Common myeloid progenitor, CD34-positive (primary cell): ENCODE measurements at regions not wholly inside any gene's neighbourhood (a gene's known extent, or its start where the extent isn't known, plus 50 kb on each side); places are given as distances from the start of the nearest gene placed in this dataset.
"Not testable (repeated sequence)": the region's sequence is repeated elsewhere in the genome, so short reads cannot be mapped to it uniquely, and the experiment has no call there.

Experiments
- CTCF ChIA-PET: fragments of 350-600 bp; sonication (Branson Sonifier 250); formaldehyde crosslinking; loops from one replicate; lab custom pipeline; 2021; ENCODE audit warnings: antibody characterized with exemption; lab: Charles Lee
- POLR2A ChIA-PET: fragments of 350-600 bp; sonication (Branson Sonifier 250); formaldehyde crosslinking; loops from one replicate; lab custom pipeline; 2021; ENCODE audit warnings: antibody characterized with exemption; lab: Charles Lee
- DNase-seq, 3 donors: peaks; one replicate each; pipeline versions ENCODE4 v3.0.0 to v3.0.0-alpha.2; 2013
- H3K27ac ChIP-seq, 2 experiments: 1 replicate in 1 of 2; 2 replicates in 1 of 2; pipeline ENCODE4 v1.7.0; 2013; ENCODE audit warnings: inconsistent platforms in 2 of 2, low read length in 2 of 2, mild to moderate bottlenecking in 2 of 2, low read depth in 1 of 2, moderate library complexity in 1 of 2; ENCODE audit not compliant: severe bottlenecking in 2 of 2, insufficient read depth in 1 of 2, poor library complexity in 1 of 2
- H3K27me3 ChIP-seq, 5 experiments: replicated peaks in 2 of 5; 1 replicate in 3 of 5; 2 replicates in 2 of 5; pipeline versions ENCODE4 v1.6.1 to v1.7.0; 2013; ENCODE audit warnings: low read length in 4 of 5, mild to moderate bottlenecking in 2 of 5, moderate library complexity in 2 of 5, inconsistent platforms in 1 of 5; ENCODE audit not compliant: insufficient read depth in 5 of 5, control insufficient read depth in 4 of 5
- H3K36me3 ChIP-seq, 4 experiments: 1 replicate in 2 of 4; 2 replicates in 2 of 4; pipeline versions ENCODE4 v1.6.1 to v1.7.0; 2013; ENCODE audit warnings: low read length in 3 of 4, control low read depth in 1 of 4, mild to moderate bottlenecking in 1 of 4; ENCODE audit not compliant: control insufficient read depth in 4 of 4, insufficient read depth in 4 of 4
- H3K4me1 ChIP-seq, 4 experiments: 1 replicate in 3 of 4; 2 replicates in 1 of 4; pipeline versions ENCODE4 v1.6.1 to v1.7.1; 2013; ENCODE audit warnings: low read length in 3 of 4, mild to moderate bottlenecking in 3 of 4, control low read depth in 1 of 4, inconsistent platforms in 1 of 4, moderate library complexity in 1 of 4; ENCODE audit not compliant: control insufficient read depth in 4 of 4, insufficient read depth in 4 of 4; ENCODE audit errors: control extremely low read depth in 1 of 4
- H3K4me3 ChIP-seq, 7 experiments: 1 replicate in 4 of 7; 2 replicates in 3 of 7; pipeline versions ENCODE4 v1.5.1 to v1.7.0; 2013; ENCODE audit warnings: mild to moderate bottlenecking in 7 of 7, low read length in 6 of 7, moderate library complexity in 6 of 7, inconsistent platforms in 2 of 7, low read depth in 2 of 7, control low read depth in 1 of 7; ENCODE audit not compliant: insufficient read depth in 4 of 7, control insufficient read depth in 1 of 7; ENCODE audit errors: extremely low read depth in 1 of 7
- H3K9me3 ChIP-seq, 5 experiments: 1 replicate in 4 of 5; 2 replicates in 1 of 5; pipeline versions ENCODE4 v1.6.1 to v1.7.1; 2013; ENCODE audit warnings: low read length in 4 of 5, mild to moderate bottlenecking in 2 of 5, inconsistent platforms in 1 of 5, low read depth in 1 of 5, moderate library complexity in 1 of 5; ENCODE audit not compliant: control insufficient read depth in 4 of 5, insufficient read depth in 2 of 5; ENCODE audit errors: control extremely low read depth in 1 of 5
- WGBS: methylation state at CpG from one replicate; pipeline ENCODE4 v1.1.5; 2013; ENCODE audit not compliant: insufficient coverage; 5-methylcytosine and 5-hydroxymethylcytosine counted together

DNA sequence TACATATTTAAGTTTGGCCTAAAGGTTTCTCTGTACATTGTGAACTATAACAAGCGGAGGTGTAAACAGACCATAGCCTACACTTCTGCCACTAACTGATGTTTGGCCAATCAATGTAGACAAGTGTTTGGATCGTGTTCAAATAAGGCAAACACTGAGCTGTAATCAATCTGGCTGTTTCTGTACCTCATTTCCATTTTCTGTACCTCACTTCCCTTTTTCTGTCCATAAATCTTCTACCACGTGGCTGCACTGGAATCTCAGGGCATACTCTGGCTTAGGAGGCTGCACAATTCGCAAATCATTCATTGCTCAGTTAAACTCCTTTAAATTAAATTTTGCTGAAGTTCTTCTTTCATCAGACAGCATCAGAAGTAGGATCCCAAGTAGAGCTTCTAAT lies 140.9 kb downstream of the SLC25A46 start:
- Histone ChIP-seq H3K9me3 (peaks cover 0 to 2% (median 0%) of the 10 kb centered on the region in 5 experiments), H3K27ac (no peak overlapping the region), H3K4me1 (no peaks in the 10 kb centered on the region), H3K4me3 (no peak overlapping the region), H3K27me3 (no peaks in the 10 kb centered on the region), H3K36me3 (no peaks in the 10 kb centered on the region)
- 42% methylated on average over 4 of the region's 4 CpGs for WGBS
- peak in 1 of 3 donors; percentile 2 for DNase-seq
- CTCF ChIA-PET = no interaction called here
- POLR2A ChIA-PET = no interaction called here

DNA sequence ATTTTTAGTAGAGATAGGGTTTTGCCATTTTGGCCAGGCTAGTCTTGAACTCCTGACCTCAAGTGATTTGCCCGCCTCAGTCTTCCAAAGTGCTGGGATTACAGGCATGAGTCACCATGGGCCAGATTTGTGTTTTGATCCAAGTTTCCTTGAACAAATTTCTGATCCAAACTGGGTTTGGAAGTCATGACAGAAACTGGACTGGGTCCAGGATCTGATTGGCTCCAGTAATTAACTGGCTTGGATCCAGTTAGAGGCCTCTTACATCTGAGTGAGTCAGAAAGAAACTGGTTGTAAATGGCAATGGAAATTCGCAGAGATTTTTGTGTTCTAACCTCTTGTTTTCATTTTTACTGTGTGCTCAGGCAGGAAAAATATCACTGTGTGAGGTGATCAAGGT lies 141.6 kb downstream of the SLC25A46 start:
- WGBS = 93% methylated on average over 2 of the region's 2 CpGs
- Histone ChIP-seq H3K27me3 (no peaks in the 10 kb centered on the region), H3K4me1 (no peaks in the 10 kb centered on the region), H3K27ac (no peak overlapping the region), H3K9me3 (peaks cover 0 to 2% (median 0%) of the 10 kb centered on the region in 5 experiments), H3K36me3 (no peaks in the 10 kb centered on the region), H3K4me3 (no peak overlapping the region)
- POLR2A ChIA-PET = no interaction called here
- no peak for DNase-seq
- CTCF ChIA-PET = no interaction called here

- Histone ChIP-seq H3K27me3 (no peaks in the 10 kb centered on the region), H3K36me3 (no peaks in the 10 kb centered on the region), H3K4me1 (no peaks in the 10 kb centered on the region), H3K9me3 (peaks cover 0 to 2% (median 0%) of the 10 kb centered on the region in 5 experiments), H3K27ac (no peak overlapping the region), H3K4me3 (no peak overlapping the region)
- POLR2A ChIA-PET = no interaction called here
- DNase-seq = no peak
- CTCF ChIA-PET = no interaction called here
- 100% methylated on average over 1 of the region's 2 CpGs for whole genome bisulfite sequencing
Measured at GRCh38 chr5:110884005-110884404, 145.2 kb downstream of the SLC25A46 start.

GRCh38 chr5:110887170-110887569 lies 148.4 kb downstream of the SLC25A46 start:
- POLR2A ChIA-PET, H3K9me3 ChIP-seq, CTCF ChIA-PET, H3K27me3 ChIP-seq, H3K4me3 ChIP-seq, H3K27ac ChIP-seq, H3K36me3 ChIP-seq, H3K4me1 ChIP-seq, DNase-seq: not testable (repeated sequence)
- no CpG with 5 or more reads among the region's 3 CpGs for WGBS

DNA sequence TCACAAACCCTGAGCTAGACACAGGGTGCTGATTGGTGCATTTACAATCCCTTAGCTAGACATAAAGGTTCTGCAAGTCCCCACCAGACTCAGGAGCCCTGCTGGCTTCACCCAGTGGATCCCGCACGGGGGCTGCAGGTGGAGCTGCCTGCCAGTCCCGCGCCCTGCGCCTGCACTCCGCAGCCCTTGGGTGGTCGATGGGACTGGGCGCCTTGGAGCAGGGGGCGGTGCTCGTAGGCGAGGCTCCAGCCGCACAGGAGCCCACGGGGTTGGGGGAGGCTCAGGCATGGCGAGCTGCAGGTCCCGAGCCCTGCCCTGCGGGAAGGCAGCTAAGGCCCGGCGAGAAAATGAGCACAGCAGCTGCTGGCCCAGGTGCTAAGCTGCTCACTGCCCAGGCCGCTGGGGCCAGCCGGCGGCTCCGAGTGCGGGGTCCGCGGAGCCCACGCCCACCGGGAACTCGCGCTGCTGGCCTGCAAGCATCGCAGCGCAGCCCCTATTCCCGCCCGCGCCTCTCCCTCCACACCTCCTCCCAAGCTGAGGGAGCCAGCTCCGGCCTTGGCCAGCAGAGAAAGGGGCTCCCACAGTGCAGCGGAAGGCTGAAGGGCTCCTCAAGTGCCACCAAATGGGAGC lies 155.2 kb downstream of the SLC25A46 start:
- H3K27me3 ChIP-seq, DNase-seq, CTCF ChIA-PET, POLR2A ChIA-PET, H3K9me3 ChIP-seq, H3K4me3 ChIP-seq, H3K27ac ChIP-seq, H3K36me3 ChIP-seq, H3K4me1 ChIP-seq: not testable (repeated sequence)
- WGBS = 69% methylated on average over 28 of the region's 36 CpGs

- Histone ChIP-seq H3K4me1 (no peaks in the 10 kb centered on the region), H3K27me3 (no peaks in the 10 kb centered on the region), H3K9me3 (peaks cover 0 to 5% (median 0%) of the 10 kb centered on the region in 5 experiments), H3K36me3 (no peaks in the 10 kb centered on the region), H3K4me3 (no peak overlapping the region), H3K27ac (no peak overlapping the region)
- 80% methylated on average over 6 of the region's 8 CpGs for WGBS
- POLR2A ChIA-PET = no interaction called here
- no peak for DNase-seq
- CTCF ChIA-PET = interaction anchor here (0.7 kb wide), 1 partner anchor 1358 kb away, joined by 3 read pairs; no protein-coding TSS in a partner anchor
Measured at GRCh38 chr5:110894805-110895204, 156.0 kb downstream of the SLC25A46 start.

DNA sequence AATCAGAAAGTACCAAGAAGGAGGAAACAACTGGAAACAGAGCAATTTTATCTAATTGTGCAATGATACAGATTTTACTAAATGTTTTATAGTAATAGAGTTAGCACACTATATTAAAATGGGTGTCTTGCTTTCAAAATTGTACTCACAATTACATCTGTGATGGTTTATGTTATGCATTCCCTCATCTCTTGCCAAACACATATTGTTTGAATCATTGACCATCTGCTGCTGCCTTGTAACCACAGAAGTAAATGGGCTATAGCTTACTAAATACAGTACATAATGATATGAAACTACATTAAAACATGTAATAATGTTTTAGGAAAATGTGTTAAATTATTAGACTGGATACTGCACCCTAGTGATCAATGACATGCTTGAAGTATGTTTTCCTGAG lies 158.1 kb downstream of the SLC25A46 start:
- H3K9me3 ChIP-seq = peaks cover 0 to 5% (median 0%) of the 10 kb centered on the region in 5 experiments
- H3K4me3 ChIP-seq = no peak overlapping the region
- POLR2A ChIA-PET = no interaction called here
- H3K36me3 ChIP-seq = no peaks in the 10 kb centered on the region
- no peaks in the 10 kb centered on the region for H3K27me3 ChIP-seq
- CTCF ChIA-PET = no interaction called here
- no peak for DNase-seq
- H3K4me1 ChIP-seq = no peaks in the 10 kb centered on the region
- H3K27ac ChIP-seq = no peak overlapping the region
